LNCAP (cell line): ENCODE measurements at regions not wholly inside any gene's neighbourhood (a gene's known extent, or its start where the extent isn't known, plus 50 kb on each side); places are given as distances from the start of the nearest gene placed in this dataset.

Experiments
- CTCF ChIP-seq: fragments of 450-650 bp; IDR thresholded peaks from 2 replicates; pipeline ENCODE4 v1.5.1; 2017; ENCODE audit warnings: mild to moderate bottlenecking

GRCh38 chr2:192696857-192697256 lies 502.1 kb upstream of the TMEFF2 start:
- TF ChIP-seq CTCF, result no peak

- no peak for TF ChIP-seq CTCF
Observed at GRCh38 chr2:192687015-192687414, 492.3 kb upstream of the TMEFF2 start.

- TF ChIP-seq CTCF, result no peak
Observed at GRCh38 chr2:192675681-192676080, 480.9 kb upstream of the TMEFF2 start.

- TF ChIP-seq CTCF, result no peak
Observed at GRCh38 chr2:192669505-192670091, 474.9 kb upstream of the TMEFF2 start.

- no peak for TF ChIP-seq CTCF
Observed at GRCh38 chr2:192657362-192657761, 462.6 kb upstream of the TMEFF2 start.

GRCh38 chr2:192655916-192656315 lies 461.2 kb upstream of the TMEFF2 start:
- no peak for TF ChIP-seq CTCF

GRCh38 chr2:192645811-192646598 lies 451.3 kb upstream of the TMEFF2 start:
- no peak for TF ChIP-seq CTCF
